ENCODE measurements at regions not wholly inside any gene's neighbourhood (a gene's known extent, or its start where the extent isn't known, plus 50 kb on each side); places are given as distances from the start of the nearest gene placed in this dataset.
"Not testable (repeated sequence)": the region's sequence is repeated elsewhere in the genome, so short reads cannot be mapped to it uniquely, and the experiment has no call there.

- no peak for DNase-seq (ENCODE audit: low spot score)
Observed at GRCh38 chr2:236830926-236831325, 254.8 kb upstream of the COPS8 start.

- no peak for DNase-seq (ENCODE audit: low spot score)
Observed at GRCh38 chr2:236831698-236832097, 254.0 kb upstream of the COPS8 start.

- no peak for DNase-seq (ENCODE audit: low spot score)
Observed at GRCh38 chr2:236833501-236834073, 252.1 kb upstream of the COPS8 start.

- DNase-seq (ENCODE audit: low spot score), result no peak
Observed at GRCh38 chr2:236834284-236834683, 251.4 kb upstream of the COPS8 start.

GRCh38 chr2:236835307-236836024 lies 250.2 kb upstream of the COPS8 start:
- DNase-seq (ENCODE audit: low spot score), result no peak

GRCh38 chr2:236836028-236836427 lies 249.7 kb upstream of the COPS8 start:
- not testable (repeated sequence) for DNase-seq (ENCODE audit: low spot score)

- DNase-seq (ENCODE audit: low spot score), result no peak
Observed at GRCh38 chr2:236840215-236840614, 245.5 kb upstream of the COPS8 start.

GRCh38 chr2:236840857-236841256 lies 244.8 kb upstream of the COPS8 start:
- no peak for DNase-seq (ENCODE audit: low spot score)

GRCh38 chr2:236841389-236841788 lies 244.3 kb upstream of the COPS8 start:
- DNase-seq (ENCODE audit: low spot score), result no peak

- no peak for DNase-seq (ENCODE audit: low spot score)
Observed at GRCh38 chr2:236843161-236843968, 242.3 kb upstream of the COPS8 start.

- no peak for DNase-seq (ENCODE audit: low spot score)
Observed at GRCh38 chr2:236844711-236845110, 241.0 kb upstream of the COPS8 start.

- DNase-seq (ENCODE audit: low spot score), result no peak
Observed at GRCh38 chr2:236847023-236847422, 238.7 kb upstream of the COPS8 start.

- DNase-seq (ENCODE audit: low spot score), result no peak
Observed at GRCh38 chr2:236847538-236848263, 238.0 kb upstream of the COPS8 start.

- no peak for DNase-seq (ENCODE audit: low spot score)
Observed at GRCh38 chr2:236848501-236848900, 237.2 kb upstream of the COPS8 start.

GRCh38 chr2:236849508-236849907 lies 236.2 kb upstream of the COPS8 start:
- no peak for DNase-seq (ENCODE audit: low spot score)

GRCh38 chr2:236849940-236850339 lies 235.7 kb upstream of the COPS8 start:
- DNase-seq (ENCODE audit: low spot score), result no peak

- DNase-seq (ENCODE audit: low spot score), result no peak
Observed at GRCh38 chr2:236851187-236851586, 234.5 kb upstream of the COPS8 start.

- DNase-seq (ENCODE audit: low spot score), result no peak
Observed at GRCh38 chr2:236852100-236852976, 233.4 kb upstream of the COPS8 start.

- no peak for DNase-seq (ENCODE audit: low spot score)
Observed at GRCh38 chr2:236852977-236853374, 232.7 kb upstream of the COPS8 start.

GRCh38 chr2:236853585-236854051 lies 232.1 kb upstream of the COPS8 start:
- no peak for DNase-seq (ENCODE audit: low spot score)

- no peak for DNase-seq (ENCODE audit: low spot score)
Observed at GRCh38 chr2:236855176-236855865, 230.4 kb upstream of the COPS8 start.
